HG03280 (cell line): ENCODE measurements at regions not wholly inside any gene's neighbourhood (a gene's known extent, or its start where the extent isn't known, plus 50 kb on each side); places are given as distances from the start of the nearest gene placed in this dataset.

Experiments
- ATAC-seq: cut with Tn5 transposase; IDR thresholded peaks from one replicate; pipeline ENCODE4 v1.9.1; 2021; ENCODE audit warnings: mild to moderate bottlenecking, moderate library complexity; ENCODE audit not compliant: unreplicated experiment

DNA sequence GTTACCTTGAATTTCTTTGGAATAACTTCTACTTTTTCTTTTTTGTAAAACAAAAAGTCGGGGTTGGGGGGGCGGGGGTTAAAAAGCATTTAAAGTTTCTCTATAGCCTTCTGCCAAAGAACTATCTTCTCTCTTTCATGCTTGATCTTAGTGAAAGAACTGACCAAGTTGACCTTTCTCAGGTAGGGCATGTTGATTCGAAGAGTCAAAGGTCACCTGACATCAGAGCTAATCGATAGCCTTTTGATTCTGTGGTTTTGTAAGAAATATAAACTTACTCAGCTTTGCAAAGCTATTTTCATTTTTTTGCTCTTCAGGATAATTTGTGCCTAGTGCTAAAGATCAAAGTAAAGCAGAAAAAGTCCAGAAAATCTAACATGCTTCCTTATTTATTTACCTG is 181.5 kb downstream of the IRS2 start:
- ATAC-seq = no peak

DNA sequence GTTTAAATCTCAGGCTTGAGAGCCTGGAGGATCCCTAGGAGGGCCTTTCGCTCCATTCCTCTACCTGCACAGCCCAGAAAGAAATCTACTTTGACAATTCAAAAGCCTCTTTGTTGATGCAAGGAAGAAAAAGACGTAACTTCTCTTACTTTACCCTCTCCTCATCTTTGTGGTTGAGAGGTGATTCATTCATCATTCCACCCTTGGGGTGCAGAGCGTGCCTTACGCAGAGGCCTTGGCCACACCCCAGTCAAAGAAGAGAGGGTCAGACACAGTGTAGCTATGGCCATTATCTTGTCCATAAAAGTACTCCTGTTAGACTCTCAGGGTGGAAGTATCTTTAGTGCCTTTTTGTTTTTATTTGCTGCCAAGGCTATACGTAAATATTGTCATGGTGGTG is 184.0 kb downstream of the IRS2 start:
- ATAC-seq = no peak

- ATAC-seq = no peak
Observed at GRCh38 chr13:109599901-109600657, 186.3 kb downstream of the IRS2 start.

GRCh38 chr13:109595471-109595870 is 190.9 kb downstream of the IRS2 start:
- ATAC-seq = no peak

- no peak for ATAC-seq
Observed at GRCh38 chr13:109593230-109593629, 193.2 kb downstream of the IRS2 start.

GRCh38 chr13:109592770-109593169 is 193.6 kb downstream of the IRS2 start:
- no peak for ATAC-seq

- ATAC-seq = no peak
Observed at GRCh38 chr13:109587689-109588088, 198.7 kb downstream of the IRS2 start.

DNA sequence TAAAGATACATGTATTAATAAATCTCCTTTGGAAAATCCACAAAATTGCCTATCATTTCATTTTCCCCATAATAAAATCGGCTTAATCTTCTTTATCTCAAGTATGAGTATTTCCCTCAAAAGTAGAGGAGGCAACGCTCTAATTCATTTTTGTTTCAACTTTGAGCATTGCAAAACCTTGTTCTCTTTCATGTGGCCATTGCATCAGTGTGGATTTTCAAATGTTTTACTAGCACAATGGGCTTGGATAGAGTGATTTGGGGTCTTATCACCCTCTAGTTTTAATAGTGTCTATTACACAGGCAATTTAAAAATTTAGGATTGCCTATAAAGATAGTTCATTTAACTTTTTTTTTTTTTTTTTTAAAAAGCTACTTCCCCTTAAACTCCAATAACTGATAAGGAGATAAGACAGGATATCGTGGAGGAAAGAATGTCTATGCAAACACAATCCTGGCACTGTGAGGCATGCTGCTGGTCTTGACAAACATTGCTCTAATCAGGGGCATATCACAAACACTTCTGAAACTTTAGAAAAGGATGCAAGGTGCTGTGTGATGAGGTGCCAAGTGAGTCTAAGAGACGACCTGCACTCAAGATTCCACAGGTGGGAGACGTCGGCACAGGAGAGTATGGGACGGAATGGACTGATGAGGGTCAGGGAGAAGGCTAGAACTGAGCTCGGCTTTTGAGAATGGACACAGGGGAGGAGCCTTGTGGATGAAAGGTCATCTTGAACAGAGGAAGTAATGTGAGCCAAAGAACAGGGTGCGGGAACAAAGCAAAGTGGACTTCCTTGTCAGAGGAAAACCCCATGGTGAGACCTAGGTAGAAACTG is 199.7 kb downstream of the IRS2 start:
- ATAC-seq = no peak

- no peak for ATAC-seq
Observed at GRCh38 chr13:109584844-109585361, 201.5 kb downstream of the IRS2 start.

DNA sequence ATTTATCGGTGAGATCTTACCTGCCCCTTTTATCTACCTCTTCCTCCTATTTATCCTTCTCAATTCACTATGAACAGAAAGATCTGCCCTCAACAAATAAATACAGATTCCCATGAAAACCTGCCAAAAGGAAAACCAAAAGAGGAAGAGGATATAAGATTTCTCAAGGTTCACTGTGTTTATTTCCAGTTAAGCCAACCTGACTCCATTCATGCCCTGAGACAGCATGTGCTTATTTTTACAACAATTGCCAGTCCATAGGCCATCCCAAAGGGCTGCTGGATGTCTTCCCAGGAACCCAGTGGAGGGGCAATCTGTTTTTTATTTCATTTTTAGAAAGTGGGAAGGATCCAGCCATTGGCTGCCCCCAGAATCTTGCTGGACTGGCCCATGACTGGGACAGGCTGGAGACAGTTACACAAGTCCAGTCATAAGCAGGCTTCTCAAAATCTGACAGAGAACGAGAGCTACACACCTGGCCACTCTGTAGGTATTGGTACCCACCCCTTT is 209.1 kb downstream of the IRS2 start:
- no peak for ATAC-seq

GRCh38 chr13:109576331-109576813 is 210.0 kb downstream of the IRS2 start:
- no peak for ATAC-seq

DNA sequence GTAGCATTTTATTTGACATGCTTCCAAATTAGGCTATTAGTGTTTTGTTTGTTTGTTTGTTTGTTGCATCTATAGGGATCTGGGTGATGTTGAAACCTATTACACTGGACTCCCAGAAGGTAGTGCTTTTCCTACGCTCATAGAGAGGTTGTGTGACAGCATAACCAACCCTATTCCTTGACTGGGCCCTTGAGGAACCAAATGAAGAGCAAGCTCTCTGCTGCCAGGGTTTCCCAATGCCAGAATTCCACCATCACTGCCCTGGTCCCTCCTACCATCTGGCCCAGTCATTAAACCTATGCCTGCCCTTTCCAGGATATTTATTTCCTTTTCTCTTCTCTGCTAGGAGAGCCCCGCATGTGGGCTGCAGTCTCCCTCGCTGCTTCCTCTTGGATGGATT is 210.6 kb downstream of the IRS2 start:
- no peak for ATAC-seq

- ATAC-seq = no peak
Observed at GRCh38 chr13:109572389-109572788, 214.0 kb downstream of the IRS2 start.

- peak; percentile 89 for ATAC-seq
Observed at GRCh38 chr13:109569958-109570711, 216.2 kb downstream of the IRS2 start.

DNA sequence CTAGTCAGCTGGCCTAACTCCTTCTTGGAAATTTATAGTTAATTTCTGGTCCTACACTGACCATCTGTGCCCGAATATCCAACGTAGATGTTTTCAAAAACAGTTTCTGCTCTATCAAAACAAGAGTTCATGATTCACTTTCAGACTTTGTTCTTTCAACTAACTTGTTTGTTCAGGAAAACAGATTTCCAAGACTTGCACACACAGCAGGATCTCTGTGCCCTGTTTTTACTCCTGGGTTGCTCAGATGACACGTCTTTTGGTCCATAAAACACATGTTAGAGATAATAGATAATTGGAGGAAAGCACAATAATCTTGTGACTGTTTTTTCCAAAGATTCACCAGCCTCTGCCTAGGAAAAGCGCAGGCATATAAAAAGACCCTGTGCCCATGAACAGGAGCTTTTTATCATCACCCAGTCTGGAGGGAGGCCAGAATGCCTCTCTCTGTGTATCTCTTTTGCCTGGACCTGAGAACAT is 218.0 kb downstream of the IRS2 start:
- no peak for ATAC-seq

GRCh38 chr13:109567315-109567714 is 219.1 kb downstream of the IRS2 start:
- ATAC-seq = no peak

GRCh38 chr13:109565877-109566276 is 220.5 kb downstream of the IRS2 start:
- no peak for ATAC-seq

DNA sequence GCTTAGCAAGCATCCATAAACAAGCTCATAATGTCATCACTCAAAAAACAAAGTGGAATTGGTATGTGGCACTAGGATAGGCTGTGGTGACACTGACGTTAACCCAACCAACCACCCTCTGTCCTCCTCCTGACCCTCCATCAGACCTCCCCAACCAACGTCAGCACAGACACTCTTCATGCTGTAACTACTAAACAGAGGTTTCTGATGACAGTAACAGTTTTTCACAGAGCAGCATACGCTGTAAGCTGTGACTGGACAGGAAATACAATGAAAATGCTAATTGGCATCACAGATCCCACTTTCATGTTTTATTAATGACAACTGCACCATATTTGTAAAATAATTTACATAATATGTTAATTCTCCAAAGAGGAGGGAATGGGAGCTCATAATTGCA is 238.0 kb downstream of the IRS2 start:
- peak; percentile 80 for ATAC-seq

DNA sequence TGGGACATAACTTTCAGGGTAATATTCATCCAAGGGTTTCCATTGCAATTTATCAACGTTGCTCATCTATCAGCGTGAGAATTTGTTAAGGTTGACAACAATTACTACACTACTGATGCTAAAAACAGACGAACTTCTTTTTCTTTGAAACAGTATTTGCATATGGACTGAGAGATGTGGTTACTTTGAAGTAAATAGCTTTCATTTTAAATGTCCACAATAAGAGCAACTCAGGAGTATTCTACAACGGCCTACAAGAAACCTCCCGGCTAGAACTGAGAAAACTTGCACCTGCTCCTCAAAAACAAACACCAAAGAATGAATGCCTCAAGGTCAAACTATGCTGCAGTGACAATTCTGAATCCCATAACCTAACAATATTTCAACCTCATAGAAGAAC is 238.4 kb downstream of the IRS2 start:
- ATAC-seq = peak; percentile 89

DNA sequence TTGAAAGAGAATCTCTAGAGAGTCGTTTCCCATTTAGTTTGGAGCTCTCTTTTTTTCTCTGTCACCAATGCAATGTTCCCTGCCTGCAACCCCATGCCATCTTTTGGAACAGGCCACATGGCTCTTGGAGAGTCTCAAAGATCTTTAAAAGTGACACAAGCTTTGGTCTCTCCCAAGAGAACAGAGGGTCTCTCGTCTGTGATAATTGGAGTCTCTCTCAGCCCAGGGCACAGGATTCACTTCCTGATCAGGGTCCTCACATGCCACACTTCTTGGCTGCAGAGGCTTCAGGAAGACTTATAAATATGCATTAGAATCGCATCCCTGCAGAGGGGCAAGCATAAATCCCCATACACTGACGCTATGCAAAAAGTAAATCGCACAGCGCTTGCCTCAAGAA is 240.5 kb downstream of the IRS2 start:
- no peak for ATAC-seq

DNA sequence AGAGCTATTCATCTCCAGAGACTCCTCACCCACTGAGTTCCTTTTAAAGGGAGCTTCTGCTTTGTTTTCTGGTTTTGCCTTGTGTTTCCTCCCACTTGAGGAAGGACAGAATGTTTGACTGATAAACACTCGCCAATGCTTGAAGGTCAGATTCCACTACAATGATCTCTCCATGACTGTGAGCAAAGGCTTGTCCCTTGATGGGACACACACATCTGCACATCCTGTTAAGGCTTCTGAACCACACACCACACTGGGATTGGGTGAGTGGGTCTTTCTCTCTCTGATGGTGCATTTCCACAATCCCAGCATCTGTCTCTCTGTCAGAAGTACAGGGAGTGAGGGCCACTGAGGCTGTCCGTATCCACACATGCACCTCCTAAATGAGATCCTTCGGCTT is 245.3 kb downstream of the IRS2 start:
- ATAC-seq = no peak
